Smooth muscle cell (in vitro differentiated cells): ENCODE measurements at regions not wholly inside any gene's neighbourhood (a gene's known extent, or its start where the extent isn't known, plus 50 kb on each side); places are given as distances from the start of the nearest gene placed in this dataset.

ENCODE experiments used
- DNase-seq: peaks from one replicate; lab custom pipeline; 2025; ENCODE audit not compliant: unreplicated experiment; lab: John Stamatoyannopoulos, UW
- H2AFZ ChIP-seq: fragments of 200-600 bp; sonication (generic); 2 replicates; pipeline ENCODE4 v1.6.0; 2016; ENCODE audit warnings: antibody characterized with exemption, low read depth, mild to moderate bottlenecking
- H3F3A ChIP-seq: fragments of 200-600 bp; sonication (generic); 2 replicates; pipeline ENCODE4 v1.6.0; 2017; ENCODE audit warnings: antibody characterized with exemption, low read depth
- H3K27ac ChIP-seq: fragments of 200-600 bp; sonication (generic); 2 replicates; pipeline ENCODE4 v1.5.1; 2016; ENCODE audit warnings: low read depth, mild to moderate bottlenecking
- H3K27me3 ChIP-seq: fragments of 200-600 bp; sonication (generic); 2 replicates; pipeline ENCODE4 v1.6.1; 2016; ENCODE audit warnings: low read depth, mild to moderate bottlenecking
- H3K36me3 ChIP-seq: fragments of 200-600 bp; sonication (generic); 2 replicates; pipeline ENCODE4 v1.5.1; 2016; ENCODE audit warnings: low read depth
- H3K4me1 ChIP-seq: fragments of 200-600 bp; sonication (generic); 2 replicates; pipeline ENCODE4 v1.5.1; 2016; ENCODE audit warnings: low read depth
- H3K4me2 ChIP-seq: fragments of 200-600 bp; sonication (generic); 2 replicates; pipeline ENCODE4 v1.6.0; 2016; ENCODE audit warnings: mild to moderate bottlenecking
- H3K4me3 ChIP-seq: fragments of 200-600 bp; sonication (generic); 2 replicates; pipeline ENCODE4 v1.5.1; 2016; ENCODE audit warnings: mild to moderate bottlenecking
- H3K79me2 ChIP-seq: fragments of 200-600 bp; sonication (generic); 2 replicates; pipeline ENCODE4 v1.6.0; 2016; ENCODE audit warnings: low read depth, mild to moderate bottlenecking
- H3K9ac ChIP-seq: fragments of 200-600 bp; sonication (generic); 2 replicates; pipeline ENCODE4 v1.6.0; 2016; ENCODE audit warnings: low read depth
- H3K9me3 ChIP-seq: fragments of 200-600 bp; sonication (generic); replicated peaks from 2 replicates; pipeline ENCODE4 v1.5.1; 2016; ENCODE audit warnings: low read depth
- H4K20me1 ChIP-seq: fragments of 200-600 bp; sonication (generic); 2 replicates; pipeline ENCODE4 v1.6.0; 2016; ENCODE audit warnings: low read depth
- WGBS: methylation state at CpG from one replicate; pipeline ENCODE4 v1.1.7; 2016; ENCODE audit warnings: low lambda C conversion rate; 5-methylcytosine and 5-hydroxymethylcytosine counted together
- TF ChIP-seq, protein P1 (sequence below): fragments of 200-600 bp; sonication (generic); IDR thresholded peaks from 2 replicates; pipeline ENCODE4 v1.5.1; 2017; ENCODE audit warnings: borderline replicate concordance, mild to moderate bottlenecking, antibody characterized with exemption; ENCODE audit not compliant: insufficient read depth, poor library complexity, severe bottlenecking

DNA sequence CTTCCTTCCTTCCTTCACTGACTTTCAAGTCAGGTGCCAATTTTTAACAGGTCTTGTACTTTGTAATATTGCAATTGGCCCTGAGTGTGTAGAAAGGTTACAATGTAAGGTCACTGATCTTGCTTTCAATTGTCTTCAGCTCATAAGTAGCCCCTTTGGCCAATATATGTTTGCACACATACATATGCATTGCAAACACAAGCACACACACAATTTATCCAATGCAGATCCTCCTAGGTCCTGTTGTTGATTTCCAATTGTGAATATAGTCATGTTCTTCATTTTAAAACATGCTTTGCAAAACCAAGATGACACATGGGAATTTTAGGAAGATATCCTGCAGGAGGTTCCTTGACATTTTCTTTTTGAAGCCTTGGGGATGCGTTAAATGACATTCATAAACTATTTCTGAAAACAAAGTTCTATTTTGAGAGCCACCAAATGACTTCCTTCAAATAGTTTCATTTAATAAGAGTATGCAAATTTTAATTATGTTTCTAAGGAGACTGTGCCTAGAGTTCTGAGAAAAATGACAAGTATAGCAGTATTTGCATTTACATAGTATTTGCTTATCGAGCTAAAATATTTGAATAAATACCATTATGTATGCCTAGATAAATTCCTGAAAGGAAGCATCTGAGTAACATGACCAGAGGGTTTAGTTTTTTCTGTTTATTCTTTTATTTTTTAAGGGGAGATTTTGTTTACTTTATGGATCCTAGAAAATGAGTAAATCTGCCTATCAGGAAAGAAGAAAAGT, 117.1 kb upstream of the TMEFF2 start:
- no peaks in the 10 kb centered on the region for H3K4me1 ChIP-seq
- H3K4me3 ChIP-seq = no peak overlapping the region
- no peaks in the 10 kb centered on the region for H3K27me3 ChIP-seq
- H3K27ac ChIP-seq = no peak overlapping the region
- no peak for DNase-seq
- no peaks in the 10 kb centered on the region for H3K36me3 ChIP-seq
- WGBS = 89% methylated on average over 2 of the region's 2 CpGs
- H4K20me1 ChIP-seq = no peaks in the 10 kb centered on the region
- H3K79me2 ChIP-seq = no peaks in the 10 kb centered on the region
- H2AFZ ChIP-seq = no peak overlapping the region
- TF ChIP-seq, protein P1, sequence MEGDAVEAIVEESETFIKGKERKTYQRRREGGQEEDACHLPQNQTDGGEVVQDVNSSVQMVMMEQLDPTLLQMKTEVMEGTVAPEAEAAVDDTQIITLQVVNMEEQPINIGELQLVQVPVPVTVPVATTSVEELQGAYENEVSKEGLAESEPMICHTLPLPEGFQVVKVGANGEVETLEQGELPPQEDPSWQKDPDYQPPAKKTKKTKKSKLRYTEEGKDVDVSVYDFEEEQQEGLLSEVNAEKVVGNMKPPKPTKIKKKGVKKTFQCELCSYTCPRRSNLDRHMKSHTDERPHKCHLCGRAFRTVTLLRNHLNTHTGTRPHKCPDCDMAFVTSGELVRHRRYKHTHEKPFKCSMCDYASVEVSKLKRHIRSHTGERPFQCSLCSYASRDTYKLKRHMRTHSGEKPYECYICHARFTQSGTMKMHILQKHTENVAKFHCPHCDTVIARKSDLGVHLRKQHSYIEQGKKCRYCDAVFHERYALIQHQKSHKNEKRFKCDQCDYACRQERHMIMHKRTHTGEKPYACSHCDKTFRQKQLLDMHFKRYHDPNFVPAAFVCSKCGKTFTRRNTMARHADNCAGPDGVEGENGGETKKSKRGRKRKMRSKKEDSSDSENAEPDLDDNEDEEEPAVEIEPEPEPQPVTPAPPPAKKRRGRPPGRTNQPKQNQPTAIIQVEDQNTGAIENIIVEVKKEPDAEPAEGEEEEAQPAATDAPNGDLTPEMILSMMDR = no peak
- H3K4me2 ChIP-seq = no peak overlapping the region
- H3K9me3 ChIP-seq = no peaks in the 10 kb centered on the region
- H3K9ac ChIP-seq = no peak overlapping the region
- no peaks in the 10 kb centered on the region for H3F3A ChIP-seq

DNA sequence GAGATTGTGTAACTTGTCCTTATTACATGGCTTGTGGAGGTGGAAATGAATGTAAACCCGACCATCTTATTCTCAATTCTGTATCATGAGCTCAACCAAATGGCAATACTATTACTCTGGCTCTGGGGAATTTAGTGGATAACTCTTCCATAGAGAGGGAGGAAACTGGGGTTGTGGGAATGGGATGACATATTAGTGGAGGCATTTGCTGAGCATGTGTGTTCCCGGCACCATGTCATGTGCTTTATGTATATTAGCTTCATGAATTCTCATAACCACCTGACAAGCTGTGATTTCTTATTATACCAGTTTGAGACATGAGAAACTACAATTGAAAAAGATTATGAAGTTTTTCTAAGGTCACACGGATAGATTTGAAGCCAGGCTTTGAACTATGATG, 112.8 kb upstream of the TMEFF2 start:
- H3K4me1 ChIP-seq = no peaks in the 10 kb centered on the region
- H3K9me3 ChIP-seq = no peaks in the 10 kb centered on the region
- H3K36me3 ChIP-seq = no peaks in the 10 kb centered on the region
- H4K20me1 ChIP-seq = no peaks in the 10 kb centered on the region
- WGBS = 78% methylated on average over 3 of the region's 3 CpGs
- H3K4me3 ChIP-seq = no peak overlapping the region
- no peaks in the 10 kb centered on the region for H3K79me2 ChIP-seq
- no peaks in the 10 kb centered on the region for H3F3A ChIP-seq
- no peak overlapping the region for H3K4me2 ChIP-seq
- TF ChIP-seq, protein P1 = no peak
- no peak overlapping the region for H2AFZ ChIP-seq
- no peak overlapping the region for H3K9ac ChIP-seq
- no peak overlapping the region for H3K27ac ChIP-seq
- no peak for DNase-seq
- no peaks in the 10 kb centered on the region for H3K27me3 ChIP-seq

DNA sequence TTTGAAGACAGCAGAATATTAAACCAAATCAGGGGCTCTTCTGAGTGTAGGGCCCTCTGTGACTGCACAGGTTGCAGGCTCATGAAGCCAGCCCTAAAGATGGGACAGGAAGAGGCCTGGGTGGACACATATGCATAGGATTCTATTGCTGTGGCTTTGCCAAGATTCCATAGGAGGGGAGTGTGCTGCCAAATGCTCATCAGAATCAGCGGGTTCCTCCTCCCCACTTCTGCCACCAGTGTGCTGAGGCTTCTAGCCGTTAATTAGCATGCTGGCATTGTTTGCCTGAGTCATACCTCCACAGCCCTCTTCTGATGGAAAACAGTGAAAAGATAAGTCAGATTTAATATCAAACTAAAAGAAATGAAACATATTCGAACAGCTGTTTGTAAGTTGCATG, 103.9 kb upstream of the TMEFF2 start:
- no peaks in the 10 kb centered on the region for H3K9me3 ChIP-seq
- no peak overlapping the region for H3K9ac ChIP-seq
- WGBS = 69% methylated on average over 3 of the region's 3 CpGs
- H3K79me2 ChIP-seq = no peaks in the 10 kb centered on the region
- H3K4me3 ChIP-seq = no peak overlapping the region
- no peaks in the 10 kb centered on the region for H3F3A ChIP-seq
- H3K27ac ChIP-seq = no peak overlapping the region
- H3K27me3 ChIP-seq = no peaks in the 10 kb centered on the region
- TF ChIP-seq, protein P1 = no peak
- H3K4me2 ChIP-seq = no peak overlapping the region
- H3K36me3 ChIP-seq = no peaks in the 10 kb centered on the region
- no peaks in the 10 kb centered on the region for H3K4me1 ChIP-seq
- DNase-seq = no peak
- H2AFZ ChIP-seq = no peak overlapping the region
- no peaks in the 10 kb centered on the region for H4K20me1 ChIP-seq

DNA sequence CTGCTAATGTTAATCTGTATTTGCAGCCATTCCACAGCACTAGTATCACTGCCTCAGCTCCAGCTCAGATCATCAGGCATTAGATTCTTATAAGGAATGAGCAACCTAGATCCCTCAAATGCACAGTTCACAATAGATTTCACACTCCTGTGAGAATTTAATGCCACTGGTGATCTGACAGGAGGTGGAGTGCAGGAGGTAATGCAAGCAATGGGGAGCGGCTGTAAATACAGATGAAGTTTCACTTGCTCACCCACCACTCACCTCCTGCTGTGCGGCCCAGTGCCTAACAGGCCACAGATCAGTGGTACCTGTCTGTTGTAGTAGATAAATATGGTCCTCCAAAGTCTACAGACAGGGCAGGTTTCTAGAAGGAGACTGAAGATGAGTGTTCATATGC, 97.7 kb upstream of the TMEFF2 start:
- H4K20me1 ChIP-seq = no peaks in the 10 kb centered on the region
- TF ChIP-seq, protein P1 = no peak
- WGBS = 90% methylated on average over 2 of the region's 2 CpGs

More for the DNA sequence above, 97.7 kb upstream of the TMEFF2 start:
- no peaks in the 10 kb centered on the region for H3K36me3 ChIP-seq
- H3K79me2 ChIP-seq = no peaks in the 10 kb centered on the region
- no peaks in the 10 kb centered on the region for H3K27me3 ChIP-seq
- DNase-seq = no peak
- H3K4me1 ChIP-seq = no peaks in the 10 kb centered on the region
- no peaks in the 10 kb centered on the region for H3K9me3 ChIP-seq
- H3K27ac ChIP-seq = no peak overlapping the region
- no peak overlapping the region for H2AFZ ChIP-seq
- H3K9ac ChIP-seq = no peak overlapping the region
- H3F3A ChIP-seq = no peaks in the 10 kb centered on the region
- no peak overlapping the region for H3K4me2 ChIP-seq
- H3K4me3 ChIP-seq = no peak overlapping the region
